Activated naive CD4-positive, alpha-beta T cell treated with anti-CD3 and anti-CD28 coated beads for 36 hours (primary cell): ENCODE measurements at regions not wholly inside any gene's neighbourhood (a gene's known extent, or its start where the extent isn't known, plus 50 kb on each side); places are given as distances from the start of the nearest gene placed in this dataset.

Experiments used
- CTCF ChIA-PET: fragments of 350-600 bp; sonication (Branson Sonifier 250); formaldehyde crosslinking; loops from one replicate; lab custom pipeline; 2021; ENCODE audit warnings: antibody characterized with exemption; lab: Charles Lee
- DNase-seq: peaks from one replicate; pipeline ENCODE4 v3.0.0-alpha.2; 2020
- H3K27ac Mint-ChIP-seq: one replicate; pipeline ENCODE4 v1.8.0; 2021; ENCODE audit warnings: mild to moderate bottlenecking, mixed read lengths
- H3K27me3 Mint-ChIP-seq: one replicate; pipeline ENCODE4 v1.8.0; 2021; ENCODE audit warnings: low read depth, mixed read lengths
- H3K36me3 Mint-ChIP-seq: one replicate; pipeline ENCODE4 v1.8.0; 2021; ENCODE audit warnings: low read depth, mixed read lengths
- H3K4me1 Mint-ChIP-seq: one replicate; pipeline ENCODE4 v1.8.0; 2021; ENCODE audit warnings: low read depth, mixed read lengths
- H3K4me3 Mint-ChIP-seq: one replicate; pipeline ENCODE4 v1.8.0; 2021; ENCODE audit warnings: mild to moderate bottlenecking, moderate library complexity, mixed read lengths
- H3K9me3 Mint-ChIP-seq: one replicate; pipeline ENCODE4 v1.8.0; 2021; ENCODE audit warnings: mixed read lengths
- intact Hi-C: fragments of 100-400 bp; cut with micrococcal nuclease; formaldehyde crosslinking; loops from one replicate; pipeline ENCODE4 v1.15.1; 2023

DNA sequence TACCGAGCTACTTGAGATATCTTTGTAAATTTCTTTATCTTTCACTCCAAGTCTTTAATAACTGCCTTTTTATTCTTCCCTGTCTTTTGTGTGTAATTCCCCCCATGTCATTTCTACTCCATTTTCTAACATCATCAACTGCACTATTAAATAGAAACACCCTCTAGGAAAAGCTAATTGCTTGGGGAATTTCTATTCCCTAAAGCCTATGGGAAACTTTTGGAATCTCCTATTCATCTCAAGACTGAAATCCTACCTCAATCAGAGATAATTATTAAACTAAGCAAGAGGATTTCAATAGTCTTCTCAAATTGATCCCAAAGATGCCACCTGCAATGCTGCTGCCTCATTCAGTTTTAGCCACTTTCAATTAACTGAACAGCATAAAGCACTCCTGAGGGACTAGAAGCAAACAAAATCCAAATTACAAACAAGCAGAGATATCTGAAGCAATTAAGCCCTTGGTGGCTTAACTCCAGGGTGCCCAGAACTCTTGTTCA is 598.7 kb downstream of the IGSF11 start:
- Mint-ChIP-seq H3K9me3 (peaks cover 1% of the 10 kb centered on the region), H3K36me3 (no peaks in the 10 kb centered on the region), H3K27ac (no peak overlapping the region), H3K4me3 (no peak overlapping the region), H3K4me1 (no peaks in the 10 kb centered on the region), H3K27me3 (no peaks in the 10 kb centered on the region)
- CTCF ChIA-PET = no interaction called here
- DNase-seq = no peak
- intact Hi-C loops = no loop called here

GRCh38 chr3:118436697-118437262 is 597.9 kb downstream of the IGSF11 start:
- Mint-ChIP-seq H3K9me3 (peaks cover 1% of the 10 kb centered on the region), H3K36me3 (no peaks in the 10 kb centered on the region), H3K4me3 (no peak overlapping the region), H3K27ac (no peak overlapping the region), H3K4me1 (no peaks in the 10 kb centered on the region), H3K27me3 (no peaks in the 10 kb centered on the region)
- CTCF ChIA-PET = no interaction called here
- intact Hi-C loops = no loop called here
- no peak for DNase-seq

DNA sequence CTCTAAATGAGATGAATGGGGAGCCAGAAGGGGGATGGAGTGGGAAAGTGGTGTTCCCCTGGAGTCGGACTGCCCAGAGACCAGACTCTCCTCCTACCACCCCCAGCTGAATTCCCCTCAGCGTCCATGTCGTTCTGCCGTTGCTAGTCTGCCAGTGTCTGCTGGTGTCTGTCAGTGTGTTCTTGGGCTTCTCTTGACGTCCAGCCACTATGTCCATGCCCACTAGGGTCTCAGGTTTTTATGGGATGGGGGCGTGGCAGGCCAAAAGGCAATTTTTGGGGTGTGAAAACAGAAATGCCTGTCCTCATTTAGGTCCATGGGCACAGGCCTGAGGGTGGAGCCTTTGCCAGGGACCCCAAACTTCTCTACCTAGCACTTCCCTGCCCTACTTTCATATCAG is 589.6 kb downstream of the IGSF11 start:
- H3K4me1 Mint-ChIP-seq = no peaks in the 10 kb centered on the region
- CTCF ChIA-PET = no interaction called here
- intact Hi-C loops = no loop called here

GRCh38 chr3:118447339-118447738 is 587.3 kb downstream of the IGSF11 start:
- no peak overlapping the region for H3K27ac Mint-ChIP-seq
- no peaks in the 10 kb centered on the region for H3K36me3 Mint-ChIP-seq
- DNase-seq = no peak
- CTCF ChIA-PET = no interaction called here
- H3K4me3 Mint-ChIP-seq = no peak overlapping the region
- intact Hi-C loops = no loop called here
- H3K27me3 Mint-ChIP-seq = no peaks in the 10 kb centered on the region
- H3K4me1 Mint-ChIP-seq = no peaks in the 10 kb centered on the region
- H3K9me3 Mint-ChIP-seq = peaks cover 16% of the 10 kb centered on the region

More for the DNA sequence above, 589.6 kb downstream of the IGSF11 start:
- Mint-ChIP-seq H3K9me3 (peaks cover 6% of the 10 kb centered on the region), H3K4me3 (no peak overlapping the region), H3K27ac (no peak overlapping the region), H3K36me3 (no peaks in the 10 kb centered on the region), H3K27me3 (no peaks in the 10 kb centered on the region)
- DNase-seq = no peak

DNA sequence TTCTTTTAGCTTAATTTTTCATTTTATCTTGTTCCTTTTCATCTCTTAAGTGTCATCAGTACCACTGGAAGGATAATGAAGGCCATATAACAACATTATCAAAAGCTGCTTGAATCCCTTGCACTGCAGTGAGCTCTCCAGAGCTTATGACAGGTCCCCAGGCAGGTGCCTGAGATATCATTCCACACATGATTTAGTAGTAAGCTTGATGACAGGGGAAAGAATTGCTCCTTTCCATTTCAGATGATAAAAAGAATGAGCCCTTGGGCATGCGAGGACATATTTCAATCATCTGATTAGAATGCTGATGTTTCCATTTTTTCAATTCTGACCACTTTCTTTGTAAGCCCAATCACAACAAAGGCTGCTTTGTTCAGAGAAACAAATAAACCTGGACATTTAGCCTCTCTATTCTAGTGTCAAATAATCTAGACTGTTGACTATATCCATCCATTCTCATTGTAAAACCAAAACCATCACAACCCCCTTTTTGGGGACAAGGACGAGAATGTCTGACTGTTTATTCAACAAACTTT is 567.8 kb downstream of the IGSF11 start:
- Mint-ChIP-seq H3K9me3 (no peaks in the 10 kb centered on the region), H3K27me3 (no peaks in the 10 kb centered on the region), H3K4me1 (no peaks in the 10 kb centered on the region), H3K36me3 (no peaks in the 10 kb centered on the region), H3K4me3 (no peak overlapping the region), H3K27ac (no peak overlapping the region)
- no peak for DNase-seq
- intact Hi-C loops = no loop called here
- CTCF ChIA-PET = no interaction called here

- Mint-ChIP-seq H3K36me3 (no peaks in the 10 kb centered on the region), H3K27ac (no peak overlapping the region), H3K4me3 (no peak overlapping the region), H3K9me3 (peaks cover 2% of the 10 kb centered on the region), H3K27me3 (no peaks in the 10 kb centered on the region), H3K4me1 (no peaks in the 10 kb centered on the region)
- intact Hi-C loops = no loop called here
- no peak for DNase-seq
- CTCF ChIA-PET = no interaction called here
These were observed 565.8 kb downstream of the IGSF11 start for GRCh38 chr3:118468801-118469200.

GRCh38 chr3:118472586-118472985 is 562.1 kb downstream of the IGSF11 start:
- Mint-ChIP-seq H3K4me3 (no peak overlapping the region), H3K9me3 (peaks cover 2% of the 10 kb centered on the region), H3K4me1 (no peaks in the 10 kb centered on the region), H3K36me3 (no peaks in the 10 kb centered on the region), H3K27me3 (no peaks in the 10 kb centered on the region), H3K27ac (no peak overlapping the region)
- CTCF ChIA-PET = no interaction called here
- intact Hi-C loops = no loop called here
- DNase-seq = no peak

GRCh38 chr3:118473343-118473742 is 561.3 kb downstream of the IGSF11 start:
- Mint-ChIP-seq H3K27ac (no peak overlapping the region), H3K27me3 (no peaks in the 10 kb centered on the region), H3K4me1 (no peaks in the 10 kb centered on the region), H3K9me3 (peaks cover 2% of the 10 kb centered on the region), H3K36me3 (no peaks in the 10 kb centered on the region), H3K4me3 (no peak overlapping the region)
- CTCF ChIA-PET = no interaction called here
- no peak for DNase-seq
- intact Hi-C loops = no loop called here

GRCh38 chr3:118476885-118477618 is 557.6 kb downstream of the IGSF11 start:
- Mint-ChIP-seq H3K27me3 (no peaks in the 10 kb centered on the region), H3K4me3 (no peak overlapping the region), H3K36me3 (no peaks in the 10 kb centered on the region), H3K9me3 (peaks cover 2% of the 10 kb centered on the region), H3K27ac (no peak overlapping the region), H3K4me1 (no peaks in the 10 kb centered on the region)
- CTCF ChIA-PET = no interaction called here
- intact Hi-C loops = no loop called here
- no peak for DNase-seq

DNA sequence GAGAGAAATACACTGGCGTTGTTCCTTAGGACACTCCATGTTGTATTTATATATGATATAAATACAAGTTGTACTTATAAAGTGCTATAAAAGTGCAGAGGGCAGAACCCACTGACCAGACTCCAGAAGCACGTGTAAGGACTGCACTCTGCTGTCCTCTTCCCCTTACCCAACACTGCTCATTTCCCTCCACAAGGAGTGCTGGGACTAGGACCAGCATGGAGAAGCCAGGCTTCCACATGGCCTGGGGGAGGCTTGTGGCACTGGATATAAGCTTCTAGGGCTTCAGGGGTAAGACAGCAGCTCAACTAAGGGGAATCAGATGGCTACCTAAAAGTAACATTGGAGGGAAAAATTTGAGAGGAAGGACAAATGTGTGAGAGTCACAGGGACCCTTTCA is 556.9 kb downstream of the IGSF11 start:
- DNase-seq = no peak
- intact Hi-C loops = no loop called here
- Mint-ChIP-seq H3K27me3 (no peaks in the 10 kb centered on the region), H3K4me3 (no peak overlapping the region), H3K27ac (no peak overlapping the region), H3K9me3 (peaks cover 2% of the 10 kb centered on the region), H3K4me1 (no peaks in the 10 kb centered on the region), H3K36me3 (no peaks in the 10 kb centered on the region)
- CTCF ChIA-PET = no interaction called here

- Mint-ChIP-seq H3K27me3 (no peaks in the 10 kb centered on the region), H3K9me3 (no peaks in the 10 kb centered on the region), H3K4me1 (no peaks in the 10 kb centered on the region), H3K27ac (no peak overlapping the region), H3K4me3 (no peak overlapping the region), H3K36me3 (no peaks in the 10 kb centered on the region)
- intact Hi-C loops = no loop called here
- CTCF ChIA-PET = no interaction called here
- no peak for DNase-seq
These were observed 555.9 kb downstream of the IGSF11 start for GRCh38 chr3:118478706-118479276.

DNA sequence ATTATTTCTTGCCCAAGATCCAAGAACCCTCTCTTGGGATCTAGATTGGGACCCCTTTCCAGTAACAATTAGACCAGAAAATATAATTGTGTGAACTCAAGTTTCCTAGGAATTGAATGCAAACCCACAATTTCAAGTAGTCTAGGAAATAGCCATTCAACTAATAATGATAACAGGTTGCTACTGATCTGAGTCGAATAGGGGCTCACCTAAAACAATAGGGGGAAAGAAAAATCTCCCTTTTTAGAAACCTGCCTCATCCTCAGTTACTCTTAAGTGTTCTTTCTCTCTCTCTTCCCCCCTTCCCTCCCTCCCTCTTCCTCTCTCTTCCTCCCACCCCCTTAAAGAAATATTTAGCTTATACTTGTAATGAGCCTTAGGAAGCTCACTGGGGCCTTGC is 555.3 kb downstream of the IGSF11 start:
- Mint-ChIP-seq H3K36me3 (no peaks in the 10 kb centered on the region), H3K27ac (no peak overlapping the region), H3K4me1 (no peaks in the 10 kb centered on the region), H3K4me3 (no peak overlapping the region), H3K27me3 (no peaks in the 10 kb centered on the region), H3K9me3 (no peaks in the 10 kb centered on the region)
- DNase-seq = no peak
- intact Hi-C loops = no loop called here
- CTCF ChIA-PET = no interaction called here
